ENCODE measurements at regions not wholly inside any gene's neighbourhood (a gene's known extent, or its start where the extent isn't known, plus 50 kb on each side); places are given as distances from the start of the nearest gene placed in this dataset.

DNA sequence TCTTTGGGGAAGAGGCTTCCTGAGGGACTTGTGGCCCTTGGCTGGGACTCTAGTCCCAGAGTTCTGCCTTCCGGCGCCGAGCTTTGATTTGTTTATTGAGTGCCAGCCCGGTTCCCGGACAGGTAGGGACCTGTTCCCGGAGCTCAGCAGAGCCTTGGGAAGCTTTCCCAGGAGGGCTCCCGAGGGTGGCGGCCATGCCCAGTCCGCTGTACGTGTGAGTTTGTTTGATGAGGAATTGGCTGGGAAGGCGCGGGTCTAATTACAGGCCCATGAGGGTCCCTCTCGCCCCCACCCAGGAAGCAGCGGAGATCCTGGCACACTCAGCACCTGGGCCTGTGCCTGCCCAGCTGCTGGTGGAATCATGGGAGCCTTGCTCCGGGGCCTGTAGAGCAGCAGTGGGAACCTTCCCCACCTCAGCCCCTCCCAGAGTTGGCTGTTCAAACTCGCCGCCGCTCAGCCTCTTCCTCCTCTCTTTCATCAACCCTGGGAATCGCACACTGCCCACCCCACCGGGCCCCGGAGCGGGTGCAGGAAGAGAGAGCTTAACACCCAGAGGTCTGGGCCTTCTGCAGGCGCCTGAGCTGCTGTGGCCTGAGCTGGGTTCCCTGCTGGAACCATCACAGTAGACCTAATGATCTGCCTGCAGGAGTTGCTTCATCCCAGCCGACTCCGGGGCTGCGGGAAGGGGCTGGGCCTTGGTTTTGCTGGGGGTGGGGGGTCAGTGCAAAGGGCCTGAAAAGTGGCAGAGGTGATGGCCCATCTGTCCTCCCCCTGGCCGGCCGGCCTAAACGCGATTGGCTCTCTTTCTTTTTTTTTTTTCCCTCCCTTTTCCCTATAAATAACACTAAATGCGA, 313.7 kb downstream of the SEC14L1 start:
- TF ChIP-seq CTCF (IDR thresholded peaks at IDR 0.05) (no peak), POLR2A (IDR thresholded peaks at IDR 0.05; ENCODE audit: low read depth) (no peak), POLR2AphosphoS5 (IDR thresholded peaks at IDR 0.05) (no peak)
